Activated CD4-positive, alpha-beta T cell treated with anti-CD3 and anti-CD28 coated beads for 48 hours (primary cell): ENCODE measurements at regions not wholly inside any gene's neighbourhood (a gene's known extent, or its start where the extent isn't known, plus 50 kb on each side); places are given as distances from the start of the nearest gene placed in this dataset.
"Not testable (repeated sequence)": the region's sequence is repeated elsewhere in the genome, so short reads cannot be mapped to it uniquely, and the experiment has no call there.

Source experiments
- DNase-seq: peaks from one replicate; pipeline ENCODE4 v3.0.0-alpha.2; 2020

- no peak for DNase-seq
These were observed 173.0 kb downstream of the EBLN2 start for GRCh38 chr3:73234354-73235014.

GRCh38 chr3:73235768-73236167 lies 174.3 kb downstream of the EBLN2 start:
- no peak for DNase-seq

GRCh38 chr3:73236867-73237266 lies 175.4 kb downstream of the EBLN2 start:
- no peak for DNase-seq

- DNase-seq = no peak
These were observed 182.3 kb downstream of the EBLN2 start for GRCh38 chr3:73243740-73244139.

GRCh38 chr3:73245459-73245858 lies 184.0 kb downstream of the EBLN2 start:
- DNase-seq = no peak

- DNase-seq = no peak
These were observed 187.6 kb downstream of the EBLN2 start for GRCh38 chr3:73249047-73249446.

- no peak for DNase-seq
These were observed 192.6 kb downstream of the EBLN2 start for GRCh38 chr3:73254062-73254461.

GRCh38 chr3:73255609-73256029 lies 194.2 kb downstream of the EBLN2 start:
- no peak for DNase-seq

- DNase-seq = no peak
These were observed 195.7 kb downstream of the EBLN2 start for GRCh38 chr3:73257186-73257585.

- DNase-seq = no peak
These were observed 196.6 kb downstream of the EBLN2 start for GRCh38 chr3:73258057-73258456.

GRCh38 chr3:73259291-73259690 lies 197.8 kb downstream of the EBLN2 start:
- no peak for DNase-seq

- DNase-seq = no peak
These were observed 198.4 kb downstream of the EBLN2 start for GRCh38 chr3:73259856-73260255.

- DNase-seq = not testable (repeated sequence)
These were observed 205.1 kb downstream of the EBLN2 start for GRCh38 chr3:73266558-73266957.

- not testable (repeated sequence) for DNase-seq
These were observed 207.7 kb downstream of the EBLN2 start for GRCh38 chr3:73269126-73269525.

GRCh38 chr3:73270839-73271483 lies 209.5 kb downstream of the EBLN2 start:
- DNase-seq = no peak

GRCh38 chr3:73273341-73273740 lies 211.9 kb downstream of the EBLN2 start:
- DNase-seq = no peak

GRCh38 chr3:73280746-73281145 lies 219.3 kb downstream of the EBLN2 start:
- no peak for DNase-seq

GRCh38 chr3:73284472-73284871 lies 223.0 kb downstream of the EBLN2 start:
- no peak for DNase-seq

GRCh38 chr3:73291541-73291940 lies 230.1 kb downstream of the EBLN2 start:
- no peak for DNase-seq

- DNase-seq = no peak
These were observed 230.8 kb downstream of the EBLN2 start for GRCh38 chr3:73292220-73292619.

GRCh38 chr3:73294537-73294936 lies 233.1 kb downstream of the EBLN2 start:
- DNase-seq = no peak

- no peak for DNase-seq
These were observed 234.6 kb downstream of the EBLN2 start for GRCh38 chr3:73295876-73296635.

GRCh38 chr3:73296859-73297258 lies 235.4 kb downstream of the EBLN2 start:
- DNase-seq = no peak
